AG10803 (cell line): ENCODE measurements at regions not wholly inside any gene's neighbourhood (a gene's known extent, or its start where the extent isn't known, plus 50 kb on each side); places are given as distances from the start of the nearest gene placed in this dataset.

Experiments
- DNase-seq: peaks from one replicate; pipeline ENCODE4 v3.0.0; 2010; ENCODE audit warnings: low read depth
- H3K4me3 ChIP-seq: 2 replicates; pipeline ENCODE4 v1.5.1; 2011; ENCODE audit warnings: mild to moderate bottlenecking, low read length, control low read depth
- TF ChIP-seq, protein P1 (sequence below): conservative IDR thresholded peaks from 2 replicates; pipeline ENCODE4 v1.5.1; 2011; ENCODE audit warnings: mild to moderate bottlenecking, low read length, control low read depth, inconsistent platforms

- H3K4me3 ChIP-seq: no peak overlapping the region
- TF ChIP-seq, protein P1, sequence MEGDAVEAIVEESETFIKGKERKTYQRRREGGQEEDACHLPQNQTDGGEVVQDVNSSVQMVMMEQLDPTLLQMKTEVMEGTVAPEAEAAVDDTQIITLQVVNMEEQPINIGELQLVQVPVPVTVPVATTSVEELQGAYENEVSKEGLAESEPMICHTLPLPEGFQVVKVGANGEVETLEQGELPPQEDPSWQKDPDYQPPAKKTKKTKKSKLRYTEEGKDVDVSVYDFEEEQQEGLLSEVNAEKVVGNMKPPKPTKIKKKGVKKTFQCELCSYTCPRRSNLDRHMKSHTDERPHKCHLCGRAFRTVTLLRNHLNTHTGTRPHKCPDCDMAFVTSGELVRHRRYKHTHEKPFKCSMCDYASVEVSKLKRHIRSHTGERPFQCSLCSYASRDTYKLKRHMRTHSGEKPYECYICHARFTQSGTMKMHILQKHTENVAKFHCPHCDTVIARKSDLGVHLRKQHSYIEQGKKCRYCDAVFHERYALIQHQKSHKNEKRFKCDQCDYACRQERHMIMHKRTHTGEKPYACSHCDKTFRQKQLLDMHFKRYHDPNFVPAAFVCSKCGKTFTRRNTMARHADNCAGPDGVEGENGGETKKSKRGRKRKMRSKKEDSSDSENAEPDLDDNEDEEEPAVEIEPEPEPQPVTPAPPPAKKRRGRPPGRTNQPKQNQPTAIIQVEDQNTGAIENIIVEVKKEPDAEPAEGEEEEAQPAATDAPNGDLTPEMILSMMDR: no peak
- no peak for DNase-seq
Observed at GRCh38 chr17:70265471-70265870, 96.1 kb downstream of the KCNJ2 start.

GRCh38 chr17:70266394-70266793 lies 97.1 kb downstream of the KCNJ2 start:
- no peak overlapping the region for H3K4me3 ChIP-seq
- TF ChIP-seq, protein P1: no peak
- DNase-seq: no peak

DNA sequence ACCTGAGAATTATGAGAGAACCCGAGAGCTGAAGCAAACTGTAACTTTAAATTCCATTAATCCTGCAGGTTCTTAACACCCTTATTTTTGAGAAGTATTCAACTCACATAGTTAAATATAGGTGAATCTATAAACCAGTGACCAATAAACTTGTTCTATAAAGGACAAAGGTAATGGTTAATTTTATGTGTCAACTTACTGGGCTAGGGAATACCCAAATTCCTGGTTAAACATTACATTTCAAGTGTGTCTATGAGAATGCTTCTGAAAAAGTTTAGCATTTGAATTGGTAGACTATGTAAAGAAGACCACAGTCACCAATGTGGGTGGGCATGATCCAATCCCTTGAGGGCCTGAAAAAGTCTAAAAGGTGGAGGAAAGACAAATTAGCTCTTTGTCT lies 99.1 kb downstream of the KCNJ2 start:
- no peak for DNase-seq
- no peak overlapping the region for H3K4me3 ChIP-seq
- TF ChIP-seq, protein P1: no peak

DNA sequence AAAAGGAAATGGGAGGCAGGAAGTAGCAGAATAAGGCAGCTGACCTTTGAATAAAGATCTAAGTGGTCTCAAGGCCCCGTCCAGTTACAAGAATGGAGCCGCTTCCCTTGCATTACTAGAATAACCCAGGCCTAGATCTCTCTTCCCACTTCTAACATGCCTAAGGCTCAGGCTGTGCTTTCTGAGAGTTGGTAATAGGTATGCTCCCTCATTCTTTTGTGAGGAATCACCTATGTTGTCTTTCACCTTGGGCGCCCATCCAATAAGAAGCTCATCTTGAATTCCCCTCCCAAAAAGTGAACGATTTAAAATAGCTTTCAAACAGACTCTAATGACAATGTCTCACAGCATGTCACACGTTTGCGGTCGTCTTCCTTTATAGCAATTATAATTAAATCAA lies 101.2 kb downstream of the KCNJ2 start:
- TF ChIP-seq, protein P1: no peak
- no peak overlapping the region for H3K4me3 ChIP-seq
- no peak for DNase-seq

- DNase-seq: no peak
- H3K4me3 ChIP-seq: no peak overlapping the region
- TF ChIP-seq, protein P1: no peak
Observed at GRCh38 chr17:70271200-70271599, 101.9 kb downstream of the KCNJ2 start.

- no peak for DNase-seq
- TF ChIP-seq, protein P1: no peak
- no peak overlapping the region for H3K4me3 ChIP-seq
Observed at GRCh38 chr17:70271672-70272071, 102.3 kb downstream of the KCNJ2 start.

GRCh38 chr17:70274255-70274654 lies 104.9 kb downstream of the KCNJ2 start:
- no peak overlapping the region for H3K4me3 ChIP-seq
- no peak for DNase-seq
- TF ChIP-seq, protein P1: no peak
